Suprapubic skin (tissue), 4 donors: ENCODE measurements at regions not wholly inside any gene's neighbourhood (a gene's known extent, or its start where the extent isn't known, plus 50 kb on each side); places are given as distances from the start of the nearest gene placed in this dataset.

Experiments
- POLR2A ChIP-seq, 2 donors: fragments of 450-650 bp; IDR thresholded peaks; one replicate each; pipeline ENCODE4 v1.6.1; 2017; ENCODE audit warnings: antibody characterized with exemption in 2 of 2, mild to moderate bottlenecking in 2 of 2, moderate library complexity in 2 of 2
- POLR2AphosphoS5 ChIP-seq, 3 donors: sonication (generic); formaldehyde crosslinking; IDR thresholded peaks; one replicate each; pipeline ENCODE4 v1.6.1; 2017; ENCODE audit warnings: antibody characterized with exemption in 3 of 3
- TF ChIP-seq, protein P1 (sequence below), 2 donors: fragments of 200-600 bp in 1 of 2; fragments of 450-650 bp in 1 of 2; sonication (generic) in 1 of 2; IDR thresholded peaks; one replicate each; pipeline ENCODE4 v1.5.1; 2016 to 2019; ENCODE audit warnings: antibody characterized with exemption in 2 of 2, mild to moderate bottlenecking in 1 of 2, moderate library complexity in 1 of 2

DNA sequence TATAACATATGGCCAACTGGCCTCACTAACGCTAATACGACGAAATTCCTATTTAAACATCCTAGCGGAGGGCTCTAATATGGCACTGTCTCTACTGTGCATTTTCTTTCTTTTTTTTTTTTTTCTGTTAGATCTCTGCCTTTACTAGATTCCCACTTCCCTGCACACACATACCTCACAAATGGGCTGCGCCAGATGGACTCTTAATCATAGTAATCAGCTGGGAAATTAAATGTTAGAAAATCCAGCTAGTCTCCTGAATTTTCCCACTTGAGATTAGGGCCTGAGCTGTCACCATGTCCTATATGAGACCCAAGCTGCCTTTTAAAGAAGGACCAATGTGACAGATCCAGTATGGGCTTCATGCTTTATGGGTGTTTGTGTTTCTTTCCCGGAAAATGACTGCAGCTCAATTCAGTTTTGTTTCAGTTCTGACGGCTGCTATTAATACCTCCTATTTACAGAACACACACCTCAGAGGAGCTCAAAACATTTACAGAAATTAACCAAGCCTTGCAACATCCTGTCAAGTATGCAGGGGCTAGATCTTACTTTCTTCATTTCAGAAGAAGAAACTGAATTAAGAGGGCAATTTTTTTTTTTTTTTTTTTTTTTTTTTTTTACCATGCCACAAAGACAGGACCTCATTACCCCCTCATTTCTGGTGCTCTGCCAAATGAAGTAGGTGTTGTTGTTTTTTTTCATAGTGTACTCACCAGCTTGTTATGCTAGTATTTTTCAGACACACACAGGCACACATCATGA is 49.8 kb upstream of the BLID start:
- TF ChIP-seq, protein P1, sequence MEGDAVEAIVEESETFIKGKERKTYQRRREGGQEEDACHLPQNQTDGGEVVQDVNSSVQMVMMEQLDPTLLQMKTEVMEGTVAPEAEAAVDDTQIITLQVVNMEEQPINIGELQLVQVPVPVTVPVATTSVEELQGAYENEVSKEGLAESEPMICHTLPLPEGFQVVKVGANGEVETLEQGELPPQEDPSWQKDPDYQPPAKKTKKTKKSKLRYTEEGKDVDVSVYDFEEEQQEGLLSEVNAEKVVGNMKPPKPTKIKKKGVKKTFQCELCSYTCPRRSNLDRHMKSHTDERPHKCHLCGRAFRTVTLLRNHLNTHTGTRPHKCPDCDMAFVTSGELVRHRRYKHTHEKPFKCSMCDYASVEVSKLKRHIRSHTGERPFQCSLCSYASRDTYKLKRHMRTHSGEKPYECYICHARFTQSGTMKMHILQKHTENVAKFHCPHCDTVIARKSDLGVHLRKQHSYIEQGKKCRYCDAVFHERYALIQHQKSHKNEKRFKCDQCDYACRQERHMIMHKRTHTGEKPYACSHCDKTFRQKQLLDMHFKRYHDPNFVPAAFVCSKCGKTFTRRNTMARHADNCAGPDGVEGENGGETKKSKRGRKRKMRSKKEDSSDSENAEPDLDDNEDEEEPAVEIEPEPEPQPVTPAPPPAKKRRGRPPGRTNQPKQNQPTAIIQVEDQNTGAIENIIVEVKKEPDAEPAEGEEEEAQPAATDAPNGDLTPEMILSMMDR (IDR thresholded peaks at IDR 0.05), result no peak
- TF ChIP-seq POLR2A (IDR thresholded peaks at IDR 0.05) (no peak), POLR2AphosphoS5 (IDR thresholded peaks at IDR 0.05) (no peak)
